ENCODE measurements at regions not wholly inside any gene's neighbourhood (a gene's known extent, or its start where the extent isn't known, plus 50 kb on each side); places are given as distances from the start of the nearest gene placed in this dataset.

DNA sequence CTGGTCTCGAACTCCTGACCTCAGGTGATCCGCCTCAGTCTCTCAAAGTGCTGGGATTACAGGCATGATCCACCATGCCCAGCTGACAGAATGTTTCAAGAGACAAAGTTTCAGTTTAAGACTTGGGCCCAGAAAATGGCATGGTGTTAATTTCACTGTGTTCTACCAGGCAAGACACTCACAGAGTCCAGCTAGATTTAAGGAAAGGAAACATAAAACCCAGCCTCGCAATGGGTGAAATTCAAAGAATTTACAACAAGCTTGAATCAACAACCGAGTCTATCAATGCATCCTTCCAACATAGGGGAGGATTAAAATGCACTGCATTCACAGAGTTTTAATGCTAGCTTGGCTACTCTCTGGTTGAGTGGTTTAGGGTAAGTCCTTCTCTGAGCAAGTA, 764.0 kb downstream of the XPNPEP1 start:
- H3K9me3 ChIP-seq: no peaks in the 10 kb centered on the region
- DNase-seq: no peak
- TF ChIP-seq, protein P1, sequence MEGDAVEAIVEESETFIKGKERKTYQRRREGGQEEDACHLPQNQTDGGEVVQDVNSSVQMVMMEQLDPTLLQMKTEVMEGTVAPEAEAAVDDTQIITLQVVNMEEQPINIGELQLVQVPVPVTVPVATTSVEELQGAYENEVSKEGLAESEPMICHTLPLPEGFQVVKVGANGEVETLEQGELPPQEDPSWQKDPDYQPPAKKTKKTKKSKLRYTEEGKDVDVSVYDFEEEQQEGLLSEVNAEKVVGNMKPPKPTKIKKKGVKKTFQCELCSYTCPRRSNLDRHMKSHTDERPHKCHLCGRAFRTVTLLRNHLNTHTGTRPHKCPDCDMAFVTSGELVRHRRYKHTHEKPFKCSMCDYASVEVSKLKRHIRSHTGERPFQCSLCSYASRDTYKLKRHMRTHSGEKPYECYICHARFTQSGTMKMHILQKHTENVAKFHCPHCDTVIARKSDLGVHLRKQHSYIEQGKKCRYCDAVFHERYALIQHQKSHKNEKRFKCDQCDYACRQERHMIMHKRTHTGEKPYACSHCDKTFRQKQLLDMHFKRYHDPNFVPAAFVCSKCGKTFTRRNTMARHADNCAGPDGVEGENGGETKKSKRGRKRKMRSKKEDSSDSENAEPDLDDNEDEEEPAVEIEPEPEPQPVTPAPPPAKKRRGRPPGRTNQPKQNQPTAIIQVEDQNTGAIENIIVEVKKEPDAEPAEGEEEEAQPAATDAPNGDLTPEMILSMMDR (IDR thresholded peaks at IDR 0.05; ENCODE audit: low read depth, low read length): no peak
- no peaks in the 10 kb centered on the region for H3K27me3 ChIP-seq
- no peak overlapping the region for H3K4me3 ChIP-seq (ENCODE audit: low read depth, low read length)
- no peaks in the 10 kb centered on the region for H3K4me1 ChIP-seq
- H3K36me3 ChIP-seq: no peaks in the 10 kb centered on the region

DNA sequence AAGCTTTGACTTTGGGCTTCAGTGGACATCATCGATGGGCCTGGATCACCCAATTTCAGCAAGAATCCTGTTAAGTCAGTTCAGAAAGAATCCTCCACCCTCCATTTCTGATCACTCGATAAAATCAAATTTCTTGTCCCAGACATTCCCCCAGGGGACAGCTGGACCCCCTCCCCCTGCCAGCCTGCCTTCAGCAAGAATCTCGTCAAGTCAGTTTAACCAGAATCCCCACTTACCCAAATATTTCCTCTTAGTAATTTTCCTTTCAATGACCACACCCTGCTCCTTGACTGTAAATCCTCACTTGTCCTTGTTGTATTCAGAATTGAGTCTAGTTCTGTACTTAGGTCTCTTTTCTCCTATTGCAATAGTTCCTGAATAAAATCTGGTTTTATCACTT, 766.9 kb downstream of the XPNPEP1 start:
- TF ChIP-seq, protein P1 (IDR thresholded peaks at IDR 0.05; ENCODE audit: low read depth, low read length): no peak
- Histone ChIP-seq H3K4me3 (ENCODE audit: low read depth, low read length) (no peak overlapping the region), H3K4me1 (no peaks in the 10 kb centered on the region), H3K36me3 (no peaks in the 10 kb centered on the region), H3K9me3 (no peaks in the 10 kb centered on the region), H3K27me3 (no peaks in the 10 kb centered on the region)
- DNase-seq: no peak

DNA sequence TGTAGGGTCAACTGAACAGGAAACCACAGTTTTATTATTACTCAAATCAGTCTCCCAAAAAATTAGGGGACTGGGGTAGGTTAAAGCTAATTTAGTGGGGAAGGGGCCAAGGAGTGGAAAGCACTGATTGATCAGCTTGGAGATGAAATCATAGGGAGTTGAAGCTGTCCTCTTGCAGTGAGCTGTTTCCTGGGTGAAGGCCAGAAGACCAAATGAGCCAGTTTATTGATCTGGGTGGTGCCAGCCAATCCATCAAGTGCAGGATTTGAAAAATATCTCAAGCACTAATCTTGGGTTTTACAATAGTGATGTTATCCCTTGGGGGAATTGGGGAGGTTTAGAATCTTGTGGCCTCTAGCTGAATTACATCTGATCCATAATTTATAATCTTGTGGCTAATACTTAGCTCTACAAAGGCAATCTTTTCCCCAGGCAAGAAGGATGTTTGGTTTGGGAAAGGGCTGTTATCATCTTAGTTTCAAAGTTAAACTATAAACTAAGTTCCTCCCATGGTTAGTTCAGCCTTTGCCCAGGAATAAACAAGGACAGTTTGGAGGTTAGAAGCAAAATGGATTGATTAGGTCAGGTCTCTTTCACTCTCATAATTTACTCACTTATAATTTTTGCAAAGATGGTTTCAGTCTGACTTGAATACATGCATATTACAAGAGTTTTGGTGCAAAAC, 773.5 kb downstream of the XPNPEP1 start:
- H3K27me3 ChIP-seq: no peaks in the 10 kb centered on the region
- no peaks in the 10 kb centered on the region for H3K36me3 ChIP-seq
- TF ChIP-seq, protein P1 (IDR thresholded peaks at IDR 0.05; ENCODE audit: low read depth, low read length): no peak
- no peaks in the 10 kb centered on the region for H3K9me3 ChIP-seq
- H3K4me3 ChIP-seq (ENCODE audit: low read depth, low read length): no peak overlapping the region
- DNase-seq: no peak
- no peaks in the 10 kb centered on the region for H3K4me1 ChIP-seq

DNA sequence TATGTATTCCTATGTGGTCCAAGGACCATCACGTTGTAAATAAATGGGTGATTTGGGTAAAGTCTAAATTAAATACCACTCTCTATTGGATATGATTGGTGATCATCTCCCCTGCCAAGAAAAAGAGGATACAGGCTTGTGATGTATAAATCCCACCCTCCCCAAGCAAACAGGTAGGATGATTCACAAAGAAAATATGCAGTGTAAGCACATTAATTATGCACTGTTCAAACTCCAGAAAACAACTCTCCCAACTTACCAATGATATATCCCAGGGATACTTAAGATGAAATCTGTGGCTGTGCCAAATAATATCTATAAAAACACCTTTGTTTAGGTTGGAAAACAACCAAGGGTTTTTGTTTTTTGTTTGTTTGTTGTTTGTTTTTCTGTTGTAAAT, 795.9 kb downstream of the XPNPEP1 start:
- Histone ChIP-seq H3K9me3 (no peaks in the 10 kb centered on the region), H3K36me3 (no peaks in the 10 kb centered on the region), H3K4me1 (no peaks in the 10 kb centered on the region), H3K4me3 (ENCODE audit: low read depth, low read length) (no peak overlapping the region), H3K27me3 (no peaks in the 10 kb centered on the region)
- TF ChIP-seq, protein P1 (IDR thresholded peaks at IDR 0.05; ENCODE audit: low read depth, low read length): no peak
- DNase-seq: no peak

DNA sequence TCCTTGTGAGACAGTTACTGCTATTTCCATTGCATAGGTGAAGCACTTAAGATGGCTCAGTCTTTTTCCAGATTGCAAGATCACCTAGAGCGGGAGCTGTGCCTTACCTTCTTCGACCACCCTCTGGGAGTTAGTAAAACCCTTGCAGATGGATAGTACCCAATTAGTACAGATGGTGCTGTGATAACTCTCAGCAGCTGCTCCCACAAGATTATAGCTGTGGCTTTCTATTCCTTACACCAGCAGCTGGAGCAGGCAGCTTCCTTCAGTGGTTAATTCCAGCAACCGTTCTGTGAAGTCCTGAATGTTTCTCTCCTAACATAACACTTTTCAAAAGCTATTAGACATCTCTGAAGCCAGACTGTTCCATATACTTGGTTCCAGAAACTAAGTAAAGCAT, 796.8 kb downstream of the XPNPEP1 start:
- TF ChIP-seq, protein P1 (IDR thresholded peaks at IDR 0.05; ENCODE audit: low read depth, low read length): no peak
- Histone ChIP-seq H3K4me1 (no peaks in the 10 kb centered on the region), H3K27me3 (no peaks in the 10 kb centered on the region), H3K9me3 (no peaks in the 10 kb centered on the region), H3K4me3 (ENCODE audit: low read depth, low read length) (no peak overlapping the region), H3K36me3 (no peaks in the 10 kb centered on the region)
- no peak for DNase-seq

DNA sequence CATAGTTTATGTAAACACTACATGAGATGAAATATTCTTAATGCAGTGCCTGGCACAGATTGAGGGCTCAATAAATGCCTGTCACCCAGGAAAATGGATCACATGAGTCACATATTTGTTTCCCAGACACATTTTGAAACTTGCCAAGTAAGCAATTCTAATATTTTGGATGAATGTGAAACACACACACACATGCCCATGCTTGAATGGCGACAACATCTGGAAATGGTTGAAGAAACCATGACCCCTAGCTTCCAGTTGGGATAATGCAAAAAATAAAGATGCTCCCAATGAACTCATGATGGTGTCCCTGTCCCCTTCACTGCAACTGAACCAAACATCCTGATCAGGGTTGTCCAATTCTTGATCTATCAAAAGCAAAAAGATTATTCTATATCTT, 797.3 kb downstream of the XPNPEP1 start:
- Histone ChIP-seq H3K4me1 (no peaks in the 10 kb centered on the region), H3K4me3 (ENCODE audit: low read depth, low read length) (no peak overlapping the region), H3K9me3 (no peaks in the 10 kb centered on the region), H3K27me3 (no peaks in the 10 kb centered on the region), H3K36me3 (no peaks in the 10 kb centered on the region)
- no peak for DNase-seq
- TF ChIP-seq, protein P1 (IDR thresholded peaks at IDR 0.05; ENCODE audit: low read depth, low read length): peak; percentile 44
